SH-SY5Y (cell line): ENCODE measurements at regions not wholly inside any gene's neighbourhood (a gene's known extent, or its start where the extent isn't known, plus 50 kb on each side); places are given as distances from the start of the nearest gene placed in this dataset.

ENCODE experiments used
- GATA2 ChIP-seq: IDR thresholded peaks from 2 replicates; pipeline ENCODE4 v1.6.1; 2011; ENCODE audit warnings: mild to moderate bottlenecking, low read depth, low read length
- GATA3 ChIP-seq: IDR thresholded peaks from 2 replicates; pipeline ENCODE4 v1.6.1; 2011; ENCODE audit warnings: low read depth, mild to moderate bottlenecking, low read length, moderate library complexity

- TF ChIP-seq GATA2 (no peak), GATA3 (no peak)
These were observed 182.8 kb upstream of the ANKRD30A start for GRCh38 chr10:36942616-36943015.
